ENCODE measurements at regions not wholly inside any gene's neighbourhood (a gene's known extent, or its start where the extent isn't known, plus 50 kb on each side); places are given as distances from the start of the nearest gene placed in this dataset.

DNA sequence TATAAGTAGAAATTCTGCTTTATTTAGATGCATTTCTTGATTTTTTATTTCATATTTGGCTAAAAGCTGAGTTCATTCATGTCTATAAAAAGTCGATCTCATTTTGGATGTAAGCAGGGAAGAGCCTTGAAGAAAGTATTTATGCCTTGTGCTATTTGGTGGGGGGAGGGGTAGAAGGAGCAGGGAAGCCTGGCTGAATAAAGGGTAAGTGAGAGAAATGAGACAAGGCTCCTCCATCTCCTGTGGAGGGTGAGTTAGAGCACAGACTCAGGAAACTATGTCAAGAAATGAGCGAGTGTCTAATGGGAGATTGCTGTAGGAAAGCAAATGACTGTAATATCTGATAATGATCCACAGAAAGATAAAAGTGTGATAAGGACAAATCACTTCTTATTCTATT lies 121.8 kb upstream of the ATP11B start:
- TF ChIP-seq TAF1 (IDR thresholded peaks at IDR 0.05; ENCODE audit: borderline replicate concordance, low read depth, low read length), result no peak
- TF ChIP-seq POLR2AphosphoS5 (IDR thresholded peaks at IDR 0.05; ENCODE audit: low read depth, low read length), result no peak
- no peak for TF ChIP-seq POLR2A (IDR thresholded peaks at IDR 0.05; ENCODE audit: low read depth, low read length)

Data from GM12892 (cell line).